Activated CD4-positive, alpha-beta T cell treated with anti-CD3 and anti-CD28 coated beads for 48 hours (primary cell): ENCODE measurements at regions not wholly inside any gene's neighbourhood (a gene's known extent, or its start where the extent isn't known, plus 50 kb on each side); places are given as distances from the start of the nearest gene placed in this dataset.
A peak's percentile ranks its signal among the peaks of the same experiment; 100 is the strongest.

Source experiments
- DNase-seq: peaks from one replicate; pipeline ENCODE4 v3.0.0-alpha.2; 2020

DNA sequence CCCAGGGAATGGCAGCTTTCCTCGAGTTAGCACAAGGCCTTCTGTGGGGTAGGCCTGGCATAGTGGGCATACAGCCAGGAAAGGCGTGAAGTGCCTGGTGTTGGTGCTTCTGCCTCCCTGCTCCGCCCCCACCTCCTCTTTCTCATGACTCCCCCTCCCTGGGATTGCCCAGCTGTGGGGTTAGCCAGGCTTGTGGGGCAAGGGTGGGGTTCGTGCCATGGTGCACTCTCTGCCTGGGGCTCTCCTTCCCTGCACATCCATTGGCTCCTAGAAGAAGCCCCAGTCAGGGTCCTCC, 236.8 kb upstream of the NCAM1 start:
- no peak for DNase-seq

DNA sequence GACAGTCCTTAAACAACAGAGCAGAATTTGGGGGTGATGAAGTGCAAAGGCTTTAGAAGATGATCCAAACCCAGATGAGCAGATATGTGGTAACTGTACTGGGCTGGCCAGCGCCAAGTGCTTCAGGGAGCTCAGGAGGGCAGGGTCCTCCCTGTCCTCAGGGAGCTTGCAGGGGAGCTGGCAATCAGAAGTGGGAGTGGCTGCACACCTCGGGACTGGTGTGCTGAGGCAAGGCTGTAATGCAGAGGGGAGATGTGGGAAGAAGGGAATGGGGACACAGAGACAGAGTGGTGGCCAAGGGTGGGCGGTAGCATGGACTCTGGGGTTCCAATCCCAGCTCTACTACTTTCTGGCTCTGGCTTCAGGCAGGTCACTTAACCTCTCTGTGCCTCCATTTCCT, 235.6 kb upstream of the NCAM1 start:
- no peak for DNase-seq

- DNase-seq, result no peak
Measured at GRCh38 chr11:112727341-112727841, 233.8 kb upstream of the NCAM1 start.

DNA sequence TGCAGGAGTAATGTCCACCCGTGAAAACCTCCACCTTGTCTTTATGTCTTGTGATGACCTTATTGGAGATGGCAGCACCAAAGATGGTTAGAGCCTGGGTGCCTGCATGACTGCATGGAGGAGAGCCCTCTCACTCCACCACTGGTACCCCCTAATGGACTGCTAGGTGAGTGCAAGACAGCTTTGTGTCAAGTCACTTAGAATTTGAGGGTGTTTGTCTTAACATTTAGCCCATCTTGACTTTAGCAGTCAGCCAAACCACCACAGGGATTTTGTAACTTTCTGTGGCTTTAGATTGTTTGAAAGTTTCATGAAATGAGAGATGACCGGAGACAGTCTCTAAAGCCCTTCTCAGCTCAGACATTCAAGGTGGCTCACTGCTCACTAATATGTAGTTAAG, 232.9 kb upstream of the NCAM1 start:
- DNase-seq, result no peak

DNA sequence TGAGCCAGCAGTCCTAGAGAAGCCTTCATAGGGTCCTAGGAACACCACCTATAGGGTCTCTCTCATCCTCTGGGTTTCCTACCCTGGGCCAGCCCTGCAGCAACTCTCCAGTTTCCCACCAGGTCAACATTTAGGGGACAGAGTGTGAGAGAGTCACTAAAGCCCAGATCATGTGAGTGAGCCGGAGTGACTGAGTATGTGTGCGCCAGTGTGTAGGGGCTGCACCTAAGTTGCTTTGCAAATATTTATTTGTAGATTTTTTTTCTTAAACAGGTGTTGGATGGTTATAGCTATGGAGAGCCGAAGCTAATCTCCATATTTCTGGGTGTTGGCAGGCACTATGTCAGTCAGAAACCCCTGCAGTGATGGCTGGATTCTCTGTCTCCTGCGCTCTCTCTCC, 232.5 kb upstream of the NCAM1 start:
- DNase-seq, result no peak

DNA sequence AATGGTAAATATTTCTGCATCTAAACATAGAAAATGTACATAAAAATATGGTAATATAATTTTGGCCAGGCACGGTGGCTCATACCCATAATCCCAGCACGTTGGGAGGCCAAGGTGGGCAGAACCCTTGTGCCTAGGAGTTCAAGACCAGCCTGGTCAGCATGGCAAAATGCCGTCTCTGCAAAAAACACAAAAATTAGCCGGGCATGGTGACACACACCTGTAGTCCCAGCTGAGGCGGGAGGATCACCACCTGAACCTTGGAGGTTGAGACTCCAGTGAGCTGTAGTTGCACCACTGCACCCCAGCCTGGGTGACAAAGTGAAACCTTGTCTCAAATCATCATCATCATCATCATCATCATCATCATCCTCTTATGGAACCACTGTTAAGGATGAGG, 230.6 kb upstream of the NCAM1 start:
- DNase-seq, result no peak

DNA sequence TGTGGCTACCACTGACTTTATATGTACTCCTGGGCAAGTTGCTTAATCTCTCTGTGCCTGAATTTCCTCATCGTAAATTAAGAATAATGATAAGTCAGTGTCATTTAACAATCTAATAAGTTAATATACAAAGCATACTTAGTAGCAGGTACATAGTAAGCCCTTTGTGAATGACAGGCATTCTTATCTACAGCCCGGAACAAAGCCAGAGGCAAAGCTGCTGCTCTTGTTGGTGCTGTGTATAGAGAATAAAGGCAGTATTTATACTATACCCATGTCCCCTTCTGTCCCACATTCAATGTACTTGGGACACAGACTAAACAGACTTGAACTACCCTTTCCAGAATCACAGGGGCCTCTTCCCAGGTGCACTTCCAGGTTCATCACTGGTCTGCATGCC, 229.7 kb upstream of the NCAM1 start:
- DNase-seq, result no peak

DNA sequence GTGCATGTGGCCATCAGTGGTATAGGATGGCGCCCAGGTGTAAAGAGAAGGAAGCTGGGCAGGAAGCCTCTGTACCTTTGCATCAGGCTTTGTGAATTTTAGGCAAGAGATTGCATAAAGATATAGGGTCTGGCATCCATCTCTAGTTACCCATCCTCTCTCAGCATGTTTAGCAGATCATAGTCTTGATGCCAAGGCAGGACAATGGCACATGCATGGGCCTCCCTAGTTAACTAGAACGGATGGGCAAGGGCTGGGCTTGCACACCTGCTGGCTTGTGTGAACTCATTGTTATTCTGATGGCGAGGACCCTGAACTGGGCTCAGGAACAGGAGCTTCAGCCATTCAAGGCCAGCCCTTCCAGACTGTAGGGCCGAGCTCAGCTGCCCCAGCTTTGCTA, 229.2 kb upstream of the NCAM1 start:
- no peak for DNase-seq

DNA sequence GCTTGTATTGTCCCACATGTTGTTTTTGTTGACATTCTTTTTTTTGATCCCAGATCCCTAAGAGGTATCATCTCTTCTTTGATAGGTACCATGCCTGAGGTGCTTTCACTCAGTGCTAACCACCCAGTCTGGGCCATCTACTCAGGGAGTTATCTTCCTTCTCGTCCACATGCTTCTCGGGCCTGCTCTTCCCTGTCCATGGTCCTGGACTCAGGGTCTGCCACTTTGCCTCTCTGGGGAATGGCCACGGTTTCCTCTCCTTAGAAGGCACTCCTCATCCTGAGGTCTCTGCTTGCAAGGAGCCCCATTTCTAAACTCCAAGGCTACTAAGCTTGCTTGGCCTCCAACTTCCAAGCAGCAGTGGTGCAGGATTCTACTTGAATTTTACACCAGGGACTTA, 227.0 kb upstream of the NCAM1 start:
- DNase-seq, result peak; percentile 5

GRCh38 chr11:112735470-112735869, 225.8 kb upstream of the NCAM1 start:
- no peak for DNase-seq

DNA sequence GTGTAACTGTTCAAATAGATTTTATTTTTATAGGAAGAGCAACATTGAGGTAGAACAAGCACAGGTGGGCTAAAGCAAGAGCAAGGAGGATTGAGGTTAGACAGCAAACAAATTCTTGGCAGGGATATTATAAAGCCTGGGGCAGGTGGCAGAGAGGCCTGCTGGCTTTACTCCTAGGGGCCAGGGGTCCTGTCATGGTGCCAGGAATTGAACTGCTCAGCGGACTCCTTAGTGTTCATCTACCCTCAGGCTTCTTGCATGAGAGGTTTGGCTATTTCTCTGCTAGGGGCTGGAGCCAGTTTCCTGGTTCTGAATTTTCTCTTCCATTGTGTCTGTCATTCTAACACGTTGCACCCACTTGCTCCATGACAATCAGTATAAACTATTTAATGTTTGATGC, 217.2 kb upstream of the NCAM1 start:
- DNase-seq, result no peak

DNA sequence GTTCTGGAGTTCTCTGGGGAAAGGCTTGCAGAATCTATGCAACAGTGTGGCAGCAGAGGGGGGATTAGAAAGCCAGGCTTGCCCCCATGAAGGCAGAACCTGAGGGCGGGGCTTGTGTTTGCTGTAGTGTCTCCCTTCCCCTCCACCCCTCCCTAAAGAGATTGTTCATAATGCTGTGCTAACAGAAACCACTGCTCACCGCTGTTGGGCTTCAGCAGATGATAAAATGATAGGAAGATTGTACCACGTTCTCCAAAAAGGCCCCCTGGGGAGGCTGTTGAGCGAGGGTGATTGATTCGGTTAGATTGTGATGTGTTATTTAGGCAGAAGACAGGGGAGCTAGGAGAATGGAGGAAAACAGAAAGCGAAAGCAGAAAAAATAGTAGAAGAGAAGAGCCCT, 215.2 kb upstream of the NCAM1 start:
- DNase-seq, result no peak

- no peak for DNase-seq
Measured at GRCh38 chr11:112748252-112748651, 213.0 kb upstream of the NCAM1 start.

DNA sequence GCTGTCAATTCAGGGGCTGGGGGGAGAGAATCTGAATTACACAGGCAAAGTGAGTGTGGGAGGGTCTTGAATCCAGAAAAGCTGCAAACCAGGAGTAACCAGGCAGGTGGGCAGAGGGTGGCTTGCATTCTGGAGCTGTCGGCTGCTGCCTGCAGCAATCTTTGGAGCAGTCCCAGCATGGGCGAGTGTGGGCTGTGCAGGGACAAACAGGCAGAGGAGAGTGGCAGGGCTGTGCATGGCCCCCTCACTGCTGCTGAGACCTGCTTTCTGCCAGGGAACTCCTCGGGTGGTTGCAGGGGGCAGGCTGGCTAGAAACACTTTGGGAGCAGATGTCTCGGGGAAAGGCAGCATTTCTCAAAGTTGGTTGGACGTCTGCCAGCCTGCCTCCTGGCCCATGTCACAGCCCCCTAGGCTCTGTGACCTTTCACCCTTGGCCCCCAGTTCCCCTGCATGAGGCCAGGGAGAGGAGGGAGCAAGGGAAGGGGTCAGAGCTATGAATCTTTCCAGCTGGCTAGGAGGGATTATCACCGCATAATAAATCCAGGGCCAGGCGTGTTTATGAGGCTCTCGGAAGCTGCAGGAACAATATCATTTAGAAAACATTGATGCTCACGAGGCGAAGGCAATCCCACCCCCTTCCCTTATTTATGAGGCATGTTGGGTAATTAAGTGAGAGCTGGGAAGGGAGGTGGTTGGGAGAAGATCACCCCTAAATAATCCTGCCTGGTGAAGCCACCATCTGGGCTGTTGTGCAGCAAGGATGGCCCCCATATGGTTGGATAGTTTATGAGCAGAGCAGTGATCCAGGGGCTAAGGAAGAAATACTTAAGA, 212.3 kb upstream of the NCAM1 start:
- no peak for DNase-seq

- no peak for DNase-seq
Measured at GRCh38 chr11:112751329-112751728, 209.9 kb upstream of the NCAM1 start.

GRCh38 chr11:112751772-112752171, 209.4 kb upstream of the NCAM1 start:
- DNase-seq, result no peak

DNA sequence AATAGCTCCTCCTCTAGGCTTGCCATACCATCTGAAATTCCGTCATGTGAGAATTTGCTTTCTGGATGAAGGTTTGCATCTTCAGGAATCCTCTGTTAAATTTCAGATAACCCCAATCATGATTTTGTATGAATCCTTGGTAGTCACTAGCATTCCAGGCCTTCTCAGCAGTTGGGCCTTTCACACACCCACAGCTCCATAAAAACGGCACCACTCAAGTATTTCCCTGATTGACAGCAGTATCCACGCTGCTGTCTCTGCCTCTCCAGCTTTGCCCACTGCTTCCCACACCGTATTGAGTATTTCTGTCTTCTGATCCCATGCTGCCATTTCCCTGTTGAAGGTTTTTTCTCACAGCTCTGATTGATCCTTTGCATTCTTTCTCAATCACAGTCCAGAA, 208.7 kb upstream of the NCAM1 start:
- no peak for DNase-seq

DNA sequence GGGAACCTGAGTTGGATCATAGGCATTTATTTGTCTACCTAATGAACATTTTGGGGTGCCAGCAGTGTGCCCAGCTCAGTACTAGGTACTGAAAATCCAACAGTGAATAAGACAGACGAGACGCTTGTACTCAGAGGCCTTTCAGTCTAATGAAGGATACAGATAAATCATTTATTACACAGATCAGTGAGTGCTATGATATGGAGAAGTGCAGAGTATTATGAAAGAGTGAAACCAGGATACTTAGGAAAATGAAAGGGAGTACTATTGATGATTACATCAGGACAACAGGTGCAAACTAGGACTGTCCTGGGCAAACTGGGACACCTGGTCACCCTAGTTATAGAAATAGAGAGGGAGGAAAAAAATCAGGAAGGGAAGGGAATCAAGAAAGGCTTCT, 207.5 kb upstream of the NCAM1 start:
- DNase-seq, result no peak

GRCh38 chr11:112759418-112759817, 201.8 kb upstream of the NCAM1 start:
- DNase-seq, result no peak

DNA sequence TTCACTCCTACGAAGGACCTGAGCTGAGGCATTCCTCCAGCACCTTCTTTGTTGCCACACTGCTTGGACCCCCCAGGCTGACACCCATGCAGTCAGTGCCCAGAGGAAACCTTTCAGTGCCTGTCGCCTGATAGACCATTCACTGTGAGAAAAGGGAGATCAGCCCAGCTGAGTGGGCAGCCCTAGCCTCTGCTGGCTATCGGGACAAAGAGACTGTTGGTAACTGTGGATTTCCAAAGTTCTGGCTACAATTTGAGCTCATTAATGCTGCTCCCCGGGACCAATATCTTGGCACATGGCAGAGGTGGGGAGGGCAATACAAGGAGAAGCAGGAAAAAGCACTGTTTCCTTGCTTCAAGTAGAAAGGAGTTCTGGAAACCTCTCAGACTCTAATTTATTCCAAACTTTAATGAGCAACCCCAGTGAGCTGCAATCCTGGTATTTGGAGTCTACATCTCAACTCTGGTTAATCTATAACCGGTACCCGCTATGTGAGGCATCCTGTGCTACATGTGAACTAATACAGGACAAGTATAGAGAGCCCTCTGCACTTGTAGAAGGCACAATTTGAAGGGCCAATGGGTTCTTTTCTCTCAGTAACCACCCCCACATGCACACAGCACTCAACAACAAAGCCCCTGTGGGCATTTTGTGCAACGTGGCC, 200.7 kb upstream of the NCAM1 start:
- DNase-seq, result no peak

DNA sequence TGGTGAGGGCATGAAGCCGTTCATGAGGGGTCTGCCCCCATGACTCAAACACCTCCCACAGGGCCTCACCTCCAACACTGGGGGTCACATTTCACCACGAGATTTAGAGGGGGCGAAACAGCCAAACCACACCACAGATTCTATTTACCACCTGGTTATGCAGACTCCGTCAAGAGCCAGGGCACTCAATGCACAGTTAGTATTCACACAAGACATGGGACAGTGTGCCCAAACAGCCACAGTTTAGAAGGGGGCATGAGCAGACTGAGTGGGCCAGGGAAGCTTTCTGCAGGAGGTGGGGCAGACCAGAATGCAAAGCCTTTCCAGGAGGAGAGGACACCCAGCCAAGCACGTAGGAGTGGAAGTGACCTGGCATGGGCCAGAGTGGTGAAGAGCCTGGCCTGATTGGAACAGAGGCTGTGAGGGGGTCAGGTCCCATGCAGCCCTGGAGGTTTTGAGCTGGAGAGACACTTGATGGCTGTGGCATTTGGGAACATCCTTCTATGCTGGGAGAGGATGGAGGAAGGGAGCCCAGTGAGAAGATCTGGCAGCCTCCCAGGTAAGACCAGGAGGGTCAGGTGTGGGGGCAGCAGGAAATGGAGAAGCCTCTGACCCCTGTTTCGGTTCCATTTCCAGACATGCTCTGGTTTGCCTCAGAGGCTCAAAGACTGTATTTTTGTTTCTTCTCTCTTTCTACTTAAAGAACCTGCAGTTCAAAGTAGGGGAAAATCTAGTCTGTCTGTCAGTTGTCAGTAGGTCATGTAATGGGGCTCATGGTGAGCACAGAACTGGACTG, 199.1 kb upstream of the NCAM1 start:
- no peak for DNase-seq

DNA sequence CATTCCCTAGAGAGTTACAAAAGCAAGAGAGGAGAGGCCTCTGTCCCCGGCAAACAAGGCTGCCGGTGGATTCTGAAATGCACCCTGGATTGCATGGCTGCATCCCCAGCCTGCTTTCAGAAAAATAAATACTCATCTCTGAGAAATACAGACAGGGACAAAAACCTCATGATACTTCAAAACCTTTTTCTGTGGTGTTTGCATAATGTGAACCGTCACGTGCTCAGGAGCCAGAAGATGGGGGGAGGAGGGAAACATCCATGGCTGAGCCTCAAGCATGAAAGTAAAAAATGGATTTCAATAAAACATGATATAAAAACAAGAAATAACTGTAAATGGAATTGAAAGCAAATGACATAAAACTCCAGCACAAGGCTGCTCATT, 198.5 kb upstream of the NCAM1 start:
- DNase-seq, result no peak

DNA sequence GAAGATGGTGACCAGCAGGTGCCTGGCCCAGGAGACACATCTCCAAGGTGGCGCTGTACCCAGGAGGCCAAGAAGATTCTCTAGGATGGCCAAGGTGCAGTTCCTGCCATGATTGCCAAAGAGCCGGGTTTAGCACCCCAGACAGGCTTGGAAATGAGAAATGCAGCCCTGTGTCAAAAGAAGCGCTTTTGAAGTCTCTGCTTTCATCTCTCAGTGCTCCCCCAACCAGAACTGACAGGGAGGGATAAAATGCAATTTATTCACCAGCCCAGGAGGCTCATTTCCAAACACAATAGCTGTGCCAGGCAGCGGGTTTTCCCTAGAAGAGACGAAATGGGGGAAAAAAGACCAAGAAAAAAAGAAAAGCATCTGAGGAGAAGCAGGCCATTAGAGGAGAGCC, 195.9 kb upstream of the NCAM1 start:
- DNase-seq, result no peak

DNA sequence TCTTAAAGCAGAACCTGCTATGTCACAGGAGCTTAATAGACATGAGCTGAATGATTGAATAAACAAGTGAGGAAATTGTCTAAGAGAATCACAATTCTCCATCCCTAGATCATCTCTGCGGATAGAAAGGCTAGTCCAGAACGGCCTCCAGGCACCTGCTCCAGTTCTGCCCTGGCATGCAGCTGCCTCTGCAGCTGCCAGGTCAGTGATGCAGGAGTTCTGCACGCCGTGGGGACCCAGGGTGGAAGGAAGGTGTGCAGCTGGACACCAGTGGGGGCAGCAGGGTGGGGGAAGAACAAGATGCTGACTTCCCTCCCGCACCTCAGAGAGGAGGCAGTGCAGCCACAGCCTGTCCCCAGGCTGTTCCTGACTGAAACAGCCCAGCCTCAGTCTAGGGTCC, 192.1 kb upstream of the NCAM1 start:
- no peak for DNase-seq
